ENCODE measurements at regions not wholly inside any gene's neighbourhood (a gene's known extent, or its start where the extent isn't known, plus 50 kb on each side); places are given as distances from the start of the nearest gene placed in this dataset.

- Mint-ChIP-seq H3K4me1 (peaks cover 3 to 17% (median 5%) of the 10 kb centered on the region in 7 donors), H3K27me3 (peaks cover 0 to 14% (median 0%) of the 10 kb centered on the region in 5 donors), H3K9me3 (peaks cover 0 to 12% (median 0%) of the 10 kb centered on the region in 11 donors), H3K36me3 (peaks cover 0 to 5% (median 0%) of the 10 kb centered on the region in 5 donors), H3K27ac (peak overlapping the region in 1 of 9 donors; percentile 39), H3K4me3 (no peak overlapping the region)
- POLR2A ChIA-PET: interaction anchor here (1.0 kb wide), 1 partner anchor 104 kb away, joined by 3 read pairs; no protein-coding TSS in a partner anchor
- no peak for ATAC-seq
- Histone ChIP-seq H3K27ac (ENCODE audit: low read depth, low read length) (no peak overlapping the region), H3K9me3 (ENCODE audit: control insufficient read depth in 2 of 3, low read length in 3 of 3) (no peaks in the 10 kb centered on the region), H3K4me3 (ENCODE audit: low read length) (no peak overlapping the region), H3K27me3 (ENCODE audit: control insufficient read depth in 2 of 2, insufficient read depth in 2 of 2, low read length in 2 of 2) (no peaks in the 10 kb centered on the region), H3K36me3 (ENCODE audit: control insufficient read depth in 2 of 3, insufficient read depth in 3 of 3, low read length in 3 of 3) (no peaks in the 10 kb centered on the region), H3K4me1 (ENCODE audit: control insufficient read depth in 2 of 2, insufficient read depth in 2 of 2, low read length in 2 of 2) (peaks cover 0 to 19% of the 10 kb centered on the region in 2 donors)
- intact Hi-C loops (cut with micrococcal nuclease): no loop called here
- CTCF ChIA-PET: no interaction called here
- no peak for DNase-seq
These were observed 320.6 kb downstream of the LPIN1 start for GRCh38 chr2:12066986-12067385.

DNA sequence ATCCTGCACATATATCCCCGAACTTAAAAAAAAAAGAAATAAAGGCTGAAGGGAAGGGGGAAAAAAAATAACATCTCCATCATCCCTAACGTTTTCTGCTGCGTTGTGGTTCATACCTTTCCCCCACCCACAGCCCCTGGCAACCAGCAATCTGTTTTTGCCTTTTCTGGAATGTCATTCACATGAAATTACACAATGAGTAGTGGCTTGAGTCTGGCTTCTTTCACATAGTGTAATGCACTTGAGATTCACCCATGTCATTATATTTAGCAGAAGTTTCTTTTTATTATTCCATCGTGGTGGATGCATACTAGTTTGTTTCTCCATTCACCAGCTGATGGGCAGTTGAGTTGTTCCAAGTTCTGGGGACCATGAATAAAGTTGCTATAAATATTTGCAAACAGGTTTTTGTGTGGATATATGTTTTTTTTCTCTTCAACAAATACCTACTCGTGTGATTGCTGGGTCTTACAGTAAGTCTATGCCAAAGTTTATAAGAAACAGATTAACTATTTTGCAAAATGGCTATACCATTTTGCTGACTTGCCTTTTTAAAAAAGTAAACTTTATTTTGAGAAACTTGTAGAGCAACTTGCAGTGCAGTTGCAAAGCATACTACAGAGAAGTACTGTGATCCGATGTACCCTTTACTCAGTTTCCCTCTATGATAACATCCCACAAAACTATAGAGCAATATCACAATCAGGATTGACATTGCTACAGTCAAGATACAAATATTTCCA is 322.5 kb downstream of the LPIN1 start:
- H3K4me1 Mint-ChIP-seq: peaks cover 3 to 21% (median 8%) of the 10 kb centered on the region in 7 donors

GRCh38 chr2:12070153-12070552 is 323.7 kb downstream of the LPIN1 start:
- peaks cover 0 to 4% of the 10 kb centered on the region in 2 donors for H3K4me1 ChIP-seq (ENCODE audit: control insufficient read depth in 2 of 2, insufficient read depth in 2 of 2, low read length in 2 of 2)
- POLR2A ChIA-PET: no interaction called here
- no peak overlapping the region for H3K27ac ChIP-seq (ENCODE audit: low read depth, low read length)
- no peak for ATAC-seq
- no peaks in the 10 kb centered on the region for H3K9me3 ChIP-seq (ENCODE audit: control insufficient read depth in 2 of 3, low read length in 3 of 3)
- CTCF ChIA-PET: no interaction called here
- intact Hi-C loops (cut with micrococcal nuclease): no loop called here
- Mint-ChIP-seq H3K9me3 (peaks cover 0 to 3% (median 0%) of the 10 kb centered on the region in 11 donors), H3K36me3 (no peaks in the 10 kb centered on the region), H3K4me3 (no peak overlapping the region), H3K4me1 (peaks cover 3 to 23% (median 8%) of the 10 kb centered on the region in 7 donors), H3K27me3 (peaks cover 0 to 10% (median 0%) of the 10 kb centered on the region in 5 donors), H3K27ac (no peak overlapping the region)
- DNase-seq: no peak
- no peak overlapping the region for H3K4me3 ChIP-seq (ENCODE audit: low read length)
- H3K36me3 ChIP-seq (ENCODE audit: control insufficient read depth in 2 of 3, insufficient read depth in 3 of 3, low read length in 3 of 3): no peaks in the 10 kb centered on the region
- H3K27me3 ChIP-seq (ENCODE audit: control insufficient read depth in 2 of 2, insufficient read depth in 2 of 2, low read length in 2 of 2): no peaks in the 10 kb centered on the region

More for the DNA sequence above, 322.5 kb downstream of the LPIN1 start:
- H3K27me3 ChIP-seq (ENCODE audit: control insufficient read depth in 2 of 2, insufficient read depth in 2 of 2, low read length in 2 of 2): no peaks in the 10 kb centered on the region
- H3K4me1 ChIP-seq (ENCODE audit: control insufficient read depth in 2 of 2, insufficient read depth in 2 of 2, low read length in 2 of 2): peaks cover 0 to 13% of the 10 kb centered on the region in 2 donors
- H3K36me3 ChIP-seq (ENCODE audit: control insufficient read depth in 2 of 3, insufficient read depth in 3 of 3, low read length in 3 of 3): no peaks in the 10 kb centered on the region
- no peak overlapping the region for H3K27ac ChIP-seq (ENCODE audit: low read depth, low read length)
- Mint-ChIP-seq H3K4me3 (no peak overlapping the region), H3K27me3 (peaks cover 0 to 10% (median 0%) of the 10 kb centered on the region in 5 donors), H3K36me3 (no peaks in the 10 kb centered on the region), H3K9me3 (peaks cover 0 to 5% (median 0%) of the 10 kb centered on the region in 11 donors), H3K27ac (peak overlapping the region in 1 of 9 donors; percentile 52)
- no peak for DNase-seq
- no peaks in the 10 kb centered on the region for H3K9me3 ChIP-seq (ENCODE audit: control insufficient read depth in 2 of 3, low read length in 3 of 3)
- POLR2A ChIA-PET: interaction anchor here (0.7 kb wide), 1 partner anchor 11 kb away, joined by 3 read pairs; no protein-coding TSS in a partner anchor
- intact Hi-C loops (cut with micrococcal nuclease): no loop called here
- ATAC-seq: no peak
- CTCF ChIA-PET: no interaction called here
- H3K4me3 ChIP-seq (ENCODE audit: low read length): no peak overlapping the region

DNA sequence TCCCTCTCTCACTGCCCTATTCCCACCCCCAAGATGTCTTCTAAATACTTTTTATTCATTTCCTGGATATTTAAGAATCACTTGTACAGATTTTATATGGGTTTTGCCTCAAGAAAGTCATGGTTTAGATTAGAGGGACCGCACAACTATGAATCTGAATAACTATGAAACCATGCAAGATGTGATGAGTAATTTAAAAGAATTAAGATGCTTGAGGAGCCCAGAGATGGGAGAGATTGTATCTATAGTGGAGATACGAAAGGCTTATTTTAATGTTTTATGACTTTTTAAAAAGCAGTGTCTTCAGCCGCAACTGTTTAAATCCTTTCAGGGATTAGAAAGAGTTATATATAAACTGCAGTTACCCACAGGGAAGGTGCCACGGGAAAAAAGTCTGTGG is 324.1 kb downstream of the LPIN1 start:
- CTCF ChIA-PET: no interaction called here

DNA sequence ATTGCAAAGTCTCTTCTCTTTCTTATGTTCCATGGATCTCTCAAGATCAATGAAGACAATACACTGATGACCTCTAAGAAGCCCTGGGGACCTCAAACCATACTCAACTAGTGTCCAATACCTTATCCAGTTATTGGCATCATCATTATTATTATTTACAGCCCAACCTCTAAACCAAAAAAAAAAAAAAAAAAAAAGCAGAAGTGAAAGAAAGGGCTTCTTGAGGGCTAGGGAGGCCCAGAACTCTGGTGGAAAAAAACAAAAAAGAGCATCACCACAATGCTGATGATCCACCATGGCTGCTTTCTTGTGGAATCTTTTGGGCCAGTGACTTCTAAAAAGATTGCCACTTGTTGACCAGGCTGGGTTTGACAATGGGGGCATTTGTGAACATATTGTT is 324.9 kb downstream of the LPIN1 start:
- DNase-seq: no peak
- ATAC-seq: no peak
- Histone ChIP-seq H3K4me1 (ENCODE audit: control insufficient read depth in 2 of 2, insufficient read depth in 2 of 2, low read length in 2 of 2) (no peaks in the 10 kb centered on the region), H3K27me3 (ENCODE audit: control insufficient read depth in 2 of 2, insufficient read depth in 2 of 2, low read length in 2 of 2) (no peaks in the 10 kb centered on the region), H3K27ac (ENCODE audit: low read depth, low read length) (no peak overlapping the region), H3K36me3 (ENCODE audit: control insufficient read depth in 2 of 3, insufficient read depth in 3 of 3, low read length in 3 of 3) (no peaks in the 10 kb centered on the region), H3K4me3 (ENCODE audit: low read length) (no peak overlapping the region), H3K9me3 (ENCODE audit: control insufficient read depth in 2 of 3, low read length in 3 of 3) (no peaks in the 10 kb centered on the region)
- Mint-ChIP-seq H3K27me3 (peaks cover 0 to 12% (median 0%) of the 10 kb centered on the region in 5 donors), H3K36me3 (no peaks in the 10 kb centered on the region), H3K9me3 (peaks cover 0 to 2% (median 0%) of the 10 kb centered on the region in 11 donors), H3K4me3 (no peak overlapping the region), H3K27ac (no peak overlapping the region), H3K4me1 (peaks cover 3 to 23% (median 8%) of the 10 kb centered on the region in 7 donors)
- intact Hi-C loops (cut with micrococcal nuclease): no loop called here
- POLR2A ChIA-PET: no interaction called here
- CTCF ChIA-PET: no interaction called here

More for the DNA sequence above, 324.1 kb downstream of the LPIN1 start:
- H3K36me3 Mint-ChIP-seq: no peaks in the 10 kb centered on the region
- POLR2A ChIA-PET: no interaction called here
- no peaks in the 10 kb centered on the region for H3K27me3 ChIP-seq (ENCODE audit: control insufficient read depth in 2 of 2, insufficient read depth in 2 of 2, low read length in 2 of 2)
- no peaks in the 10 kb centered on the region for H3K36me3 ChIP-seq (ENCODE audit: control insufficient read depth in 2 of 3, insufficient read depth in 3 of 3, low read length in 3 of 3)
- no peak overlapping the region for H3K4me3 ChIP-seq (ENCODE audit: low read length)
- H3K27me3 Mint-ChIP-seq: peaks cover 0 to 10% (median 0%) of the 10 kb centered on the region in 5 donors
- DNase-seq (no peak), ATAC-seq (no peak)
- no peak overlapping the region for H3K27ac Mint-ChIP-seq
- peaks cover 0 to 2% (median 0%) of the 10 kb centered on the region in 11 donors for H3K9me3 Mint-ChIP-seq
- H3K4me3 Mint-ChIP-seq: no peak overlapping the region
- intact Hi-C loops (cut with micrococcal nuclease): no loop called here
- H3K9me3 ChIP-seq (ENCODE audit: control insufficient read depth in 2 of 3, low read length in 3 of 3): no peaks in the 10 kb centered on the region
- H3K4me1 ChIP-seq (ENCODE audit: control insufficient read depth in 2 of 2, insufficient read depth in 2 of 2, low read length in 2 of 2): no peaks in the 10 kb centered on the region
- no peak overlapping the region for H3K27ac ChIP-seq (ENCODE audit: low read depth, low read length)
- H3K4me1 Mint-ChIP-seq: peaks cover 3 to 23% (median 8%) of the 10 kb centered on the region in 7 donors

DNA sequence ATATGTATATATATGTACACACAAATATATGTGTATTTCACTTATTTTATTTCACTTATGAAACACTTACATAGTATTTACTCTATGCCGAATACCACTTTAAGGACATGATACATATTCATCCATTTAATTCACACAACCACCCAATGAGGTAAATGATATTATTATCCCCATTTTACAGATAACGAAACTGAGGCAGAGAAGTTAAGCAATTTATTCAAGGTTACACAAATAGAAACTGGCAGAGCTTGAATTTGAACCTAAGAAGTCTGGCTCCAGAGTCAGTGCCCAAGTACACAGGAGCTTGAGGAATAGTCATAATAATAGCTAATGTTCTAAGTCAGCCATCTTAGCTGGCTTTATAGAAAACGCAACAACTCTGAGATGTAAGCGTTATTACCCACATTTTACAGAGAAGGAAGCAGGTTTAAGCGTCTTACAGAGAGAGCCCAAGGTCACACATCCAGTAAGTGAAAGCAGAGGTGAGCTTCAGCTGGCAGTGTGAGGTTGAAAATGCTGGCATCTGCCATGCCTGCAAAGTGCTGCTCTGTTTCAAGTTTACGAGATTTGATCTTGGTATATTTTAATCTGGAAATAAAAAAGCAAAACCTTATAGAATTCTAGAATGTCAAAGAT is 326.9 kb downstream of the LPIN1 start:
- CTCF ChIA-PET: interaction anchor here (1.3 kb wide), 1 partner anchor 9 kb away, joined by 3 read pairs; no protein-coding TSS in a partner anchor
- no peak for DNase-seq

More for the DNA sequence above, 326.9 kb downstream of the LPIN1 start:
- no peaks in the 10 kb centered on the region for H3K27me3 ChIP-seq (ENCODE audit: control insufficient read depth in 2 of 2, insufficient read depth in 2 of 2, low read length in 2 of 2)
- H3K36me3 ChIP-seq (ENCODE audit: control insufficient read depth in 2 of 3, insufficient read depth in 3 of 3, low read length in 3 of 3): no peaks in the 10 kb centered on the region
- Mint-ChIP-seq H3K4me1 (peaks cover 0 to 18% (median 4%) of the 10 kb centered on the region in 7 donors), H3K27me3 (peaks cover 0 to 19% (median 0%) of the 10 kb centered on the region in 5 donors), H3K9me3 (no peaks in the 10 kb centered on the region), H3K36me3 (no peaks in the 10 kb centered on the region), H3K4me3 (no peak overlapping the region), H3K27ac (peak overlapping the region in 2 of 9 donors; percentile 18 to 22)
- no peak for ATAC-seq
- no peaks in the 10 kb centered on the region for H3K4me1 ChIP-seq (ENCODE audit: control insufficient read depth in 2 of 2, insufficient read depth in 2 of 2, low read length in 2 of 2)
- intact Hi-C loops (cut with micrococcal nuclease): no loop called here
- no peak overlapping the region for H3K4me3 ChIP-seq (ENCODE audit: low read length)
- H3K27ac ChIP-seq (ENCODE audit: low read depth, low read length): no peak overlapping the region
- no peaks in the 10 kb centered on the region for H3K9me3 ChIP-seq (ENCODE audit: control insufficient read depth in 2 of 3, low read length in 3 of 3)
- POLR2A ChIA-PET: no interaction called here

All from naive thymus-derived CD4-positive, alpha-beta T cell (primary cell).